DMS79 (cell line): ENCODE measurements at regions not wholly inside any gene's neighbourhood (a gene's known extent, or its start where the extent isn't known, plus 50 kb on each side); places are given as distances from the start of the nearest gene placed in this dataset.

ENCODE experiments used
- DNase-seq: peaks from one replicate; lab custom pipeline; 2025; lab: John Stamatoyannopoulos, UW

DNA sequence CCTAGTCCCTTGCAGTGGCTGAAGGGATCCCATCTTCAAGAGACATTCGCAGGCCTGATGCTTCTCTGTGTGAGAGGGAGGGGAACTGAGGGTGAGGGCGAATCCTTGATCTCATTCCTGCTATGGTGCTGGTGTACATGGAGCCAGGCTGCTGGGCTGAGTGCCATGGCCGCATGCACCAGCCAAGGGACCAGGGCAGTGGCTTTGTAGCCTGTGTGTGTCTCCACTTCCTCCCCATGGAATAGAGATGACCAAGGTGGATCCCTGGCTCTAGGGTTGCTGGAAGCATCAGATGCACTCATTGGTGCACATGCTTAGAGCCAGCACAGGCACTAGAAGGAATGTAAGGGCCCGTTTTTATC, 195.0 kb downstream of the FOXL1 start:
- no peak for DNase-seq

DNA sequence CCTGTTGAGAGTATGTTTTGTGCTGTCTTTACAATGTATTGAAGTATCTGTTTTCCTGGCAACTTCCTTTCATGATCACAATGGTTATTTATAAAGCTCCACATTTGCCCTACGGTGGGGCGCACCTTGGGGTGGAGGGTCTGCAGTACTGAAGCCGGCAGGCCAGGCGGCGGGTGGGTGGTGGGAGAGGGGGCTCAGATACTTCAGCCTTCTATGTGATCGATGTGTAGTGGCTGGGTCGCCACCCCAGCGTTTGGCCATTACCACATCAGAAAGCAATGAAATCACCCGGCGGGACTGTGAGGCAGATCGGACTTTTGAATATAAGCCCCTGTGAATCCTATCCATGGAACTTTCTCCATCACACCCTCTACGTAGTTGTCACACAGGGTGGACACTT, 196.6 kb downstream of the FOXL1 start:
- DNase-seq = no peak

DNA sequence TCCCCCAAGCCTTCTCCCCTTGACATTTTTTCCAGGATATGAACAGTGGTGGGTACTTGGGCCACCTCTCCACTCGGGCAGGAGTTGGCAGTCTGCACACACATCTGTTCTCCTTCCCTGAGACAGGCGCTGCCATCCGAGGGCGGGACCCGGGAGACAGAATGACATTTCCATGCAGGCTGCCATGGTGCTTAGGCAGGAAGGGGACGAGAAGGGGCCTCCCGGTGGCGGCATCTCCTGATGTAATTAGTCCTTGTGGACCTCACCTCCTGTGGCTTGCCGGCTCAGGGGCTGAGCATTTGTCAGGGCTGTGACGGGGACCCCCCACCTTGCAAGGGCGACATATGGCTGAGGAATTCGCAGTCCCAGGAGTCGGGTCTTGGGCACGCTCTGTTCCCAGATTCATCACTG, 197.2 kb downstream of the FOXL1 start:
- no peak for DNase-seq

DNA sequence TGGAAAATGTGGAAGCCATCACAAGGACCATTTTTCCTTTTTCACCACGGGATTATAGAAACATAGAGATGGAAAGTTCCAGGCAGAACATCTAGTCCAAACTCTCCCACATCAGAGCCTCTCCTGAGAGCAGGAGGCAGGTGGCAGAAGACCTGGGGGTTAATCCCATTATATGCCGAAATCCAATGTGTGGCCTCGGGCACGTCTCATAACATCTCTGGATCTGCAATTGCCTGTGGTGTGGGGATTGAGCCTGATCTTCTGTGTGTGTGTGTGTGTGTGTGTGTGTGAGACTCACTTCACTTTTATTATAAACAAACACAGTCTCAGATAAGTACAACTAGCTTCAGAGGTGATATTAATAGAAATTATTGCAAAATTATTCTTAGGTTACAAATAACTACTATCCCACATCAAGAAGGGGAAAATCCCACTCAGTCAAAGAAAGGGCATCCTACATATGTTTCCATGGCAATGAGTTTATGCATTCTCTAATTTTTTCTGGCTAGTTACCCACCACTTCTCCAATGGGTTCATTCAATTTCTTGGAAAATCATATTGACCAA, 199.1 kb downstream of the FOXL1 start:
- DNase-seq = no peak

DNA sequence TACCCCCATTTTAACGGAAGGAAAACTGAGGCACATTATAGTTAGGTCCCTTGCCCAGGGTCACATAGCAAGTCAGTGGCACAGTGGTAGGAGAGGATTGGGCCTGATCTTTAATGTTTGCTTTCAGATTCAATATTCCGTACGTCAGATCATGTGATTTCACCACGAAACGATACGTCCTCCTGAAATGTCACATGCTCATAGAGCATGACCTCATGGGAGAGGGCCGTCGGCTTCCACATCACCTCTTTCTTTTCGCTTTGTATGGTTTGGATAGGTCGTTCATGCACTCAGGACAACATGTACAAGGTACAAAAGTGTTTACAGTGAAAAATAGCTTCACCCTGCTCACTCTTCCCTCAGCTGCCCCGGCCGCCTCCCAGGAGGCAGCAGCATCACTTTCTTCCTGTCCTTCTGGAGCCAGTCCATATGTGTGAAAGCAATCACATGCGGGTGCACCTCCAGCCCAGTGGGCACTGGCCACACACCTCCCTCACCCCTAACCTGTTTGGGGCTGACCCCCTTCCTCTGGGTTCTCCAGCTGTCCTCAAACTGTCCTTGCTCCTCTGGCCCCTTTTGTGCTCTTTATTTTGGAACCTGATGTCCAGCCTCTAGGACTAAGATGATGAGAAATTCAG, 199.9 kb downstream of the FOXL1 start:
- no peak for DNase-seq

DNA sequence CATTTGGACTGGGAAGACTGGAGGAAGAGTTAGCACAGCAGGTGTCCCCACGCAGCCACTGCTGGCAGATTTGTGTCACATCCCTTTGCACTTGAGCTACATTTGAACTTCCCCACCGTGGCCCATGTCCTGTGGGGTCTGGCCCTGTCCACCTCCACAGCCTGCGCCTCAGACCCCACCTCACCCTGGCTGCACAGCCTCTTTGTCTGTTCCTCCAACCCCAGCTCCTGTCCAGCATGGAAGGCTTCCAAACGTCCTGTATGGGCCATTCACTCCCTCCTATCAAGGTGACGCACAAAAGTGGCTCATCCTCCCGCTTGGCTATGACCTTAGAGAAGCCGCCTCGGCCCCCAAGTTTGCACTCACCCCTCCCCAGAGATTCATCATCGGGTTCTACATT, 200.6 kb downstream of the FOXL1 start:
- no peak for DNase-seq

DNA sequence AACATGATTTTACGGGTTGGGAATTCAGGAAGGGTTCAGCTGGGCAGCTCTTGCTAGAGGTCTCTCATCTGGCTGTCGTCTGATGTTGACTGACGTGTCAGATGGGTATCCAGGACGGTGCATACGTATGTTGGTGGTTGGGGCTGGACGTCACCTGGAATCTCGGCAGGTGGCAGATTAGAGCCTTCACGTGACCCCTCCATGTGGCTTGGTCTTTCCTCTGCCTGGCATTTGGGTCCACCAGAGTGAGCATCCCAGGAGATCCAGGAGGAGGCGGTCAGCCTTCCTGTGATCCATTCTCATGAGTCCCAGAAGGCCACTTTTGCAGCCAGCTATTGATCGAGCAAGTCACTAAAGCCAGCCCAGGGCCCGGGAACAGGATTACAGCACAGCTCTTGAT, 202.7 kb downstream of the FOXL1 start:
- DNase-seq = no peak

DNA sequence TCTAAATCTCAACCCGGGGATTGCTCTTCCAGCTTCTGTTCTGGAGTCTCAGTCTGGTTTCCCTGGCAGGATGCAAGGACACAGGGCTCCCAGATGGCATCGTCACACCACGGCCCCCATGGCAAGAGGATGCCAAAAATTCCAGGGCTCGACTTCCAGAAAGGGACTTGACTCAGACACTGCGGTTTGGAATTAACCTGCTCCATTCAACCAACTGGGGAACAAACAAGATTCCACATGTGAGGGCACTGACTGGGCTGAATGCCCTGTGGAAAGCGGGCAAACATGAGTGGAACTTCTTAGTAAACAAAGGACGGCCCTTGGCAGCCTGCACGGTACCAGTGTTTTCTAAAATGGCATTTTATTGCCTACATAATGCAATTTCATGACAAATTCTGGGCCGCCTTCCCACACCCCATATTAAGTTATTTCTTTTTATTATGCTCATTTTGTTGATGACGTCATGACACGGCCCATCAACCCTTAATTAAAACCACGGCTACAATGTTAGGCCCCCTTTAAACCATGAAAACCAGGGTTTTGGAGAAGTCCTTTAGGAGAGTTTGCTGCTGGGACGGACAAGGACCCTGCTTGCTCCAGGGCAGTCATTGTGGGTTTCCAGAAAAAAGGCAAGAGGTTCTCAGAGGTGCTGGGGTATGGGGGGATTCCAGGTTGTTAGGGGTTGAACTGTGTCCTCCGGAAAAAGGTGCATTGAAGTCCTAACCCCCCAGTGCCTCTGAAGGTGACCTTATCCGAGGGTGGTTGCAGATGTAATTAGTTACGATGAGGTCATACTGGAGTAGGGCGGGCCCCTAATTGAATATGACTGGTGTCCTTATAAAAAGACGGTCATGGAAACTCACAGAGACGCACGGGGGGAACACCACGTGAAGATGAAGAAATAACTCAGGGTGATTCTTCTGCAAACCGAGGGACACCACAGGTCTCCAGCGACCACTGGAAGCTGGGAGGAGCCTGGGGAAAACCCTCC, 205.6 kb downstream of the FOXL1 start:
- no peak for DNase-seq

DNA sequence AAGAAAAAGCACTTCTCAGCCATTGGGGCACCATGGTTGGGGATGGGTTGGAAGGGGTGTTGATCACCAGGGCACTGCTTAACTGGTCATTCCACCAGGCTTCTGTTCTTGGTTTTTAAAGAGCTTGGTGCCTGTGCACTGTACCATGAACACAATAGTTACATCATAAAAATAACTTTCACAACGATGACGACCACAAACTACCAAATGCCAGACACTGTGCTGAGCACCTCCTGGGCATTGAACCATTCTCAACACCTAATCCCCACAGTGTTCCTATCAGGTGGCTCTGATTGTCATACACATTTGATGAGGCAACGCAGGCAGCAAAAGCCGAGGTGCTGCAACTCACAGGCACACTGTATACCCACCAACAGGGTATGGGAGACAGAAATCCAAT, 208.0 kb downstream of the FOXL1 start:
- no peak for DNase-seq

DNA sequence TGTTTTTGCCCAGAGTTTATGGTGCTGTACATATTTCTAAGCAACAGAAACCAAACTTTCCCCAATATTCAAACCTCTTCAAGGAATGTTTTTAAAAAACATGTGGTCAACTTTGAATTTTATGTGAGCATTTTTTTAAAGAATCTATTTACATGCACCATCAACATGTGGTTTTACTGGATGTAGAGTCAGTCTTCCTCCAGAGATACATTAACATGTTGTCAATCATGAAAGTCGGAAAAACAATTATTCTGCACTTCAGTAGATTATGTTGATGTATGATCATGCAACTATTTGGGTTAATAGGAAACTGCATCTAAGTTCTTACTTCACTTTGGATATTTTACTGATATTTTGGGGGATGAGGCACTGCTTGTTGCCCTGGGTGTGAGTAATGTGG, 208.6 kb downstream of the FOXL1 start:
- DNase-seq = no peak

DNA sequence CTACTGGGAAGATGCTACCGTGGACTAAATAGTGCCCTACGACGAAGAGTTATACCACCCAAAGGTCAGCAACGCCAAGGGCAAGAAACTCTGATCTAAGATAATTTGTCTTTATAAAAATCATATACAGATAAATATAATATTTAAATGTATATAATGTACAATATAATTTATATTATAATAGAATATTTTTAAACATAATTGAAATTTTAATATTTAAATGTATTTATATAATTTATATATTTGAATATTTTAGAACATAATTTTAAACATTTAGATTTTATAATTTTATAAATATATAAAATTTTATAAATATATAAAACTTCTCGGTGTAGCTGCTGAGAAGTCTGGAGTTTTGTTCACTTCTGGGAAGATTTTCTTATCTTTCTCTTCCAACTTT, 209.2 kb downstream of the FOXL1 start:
- no peak for DNase-seq

DNA sequence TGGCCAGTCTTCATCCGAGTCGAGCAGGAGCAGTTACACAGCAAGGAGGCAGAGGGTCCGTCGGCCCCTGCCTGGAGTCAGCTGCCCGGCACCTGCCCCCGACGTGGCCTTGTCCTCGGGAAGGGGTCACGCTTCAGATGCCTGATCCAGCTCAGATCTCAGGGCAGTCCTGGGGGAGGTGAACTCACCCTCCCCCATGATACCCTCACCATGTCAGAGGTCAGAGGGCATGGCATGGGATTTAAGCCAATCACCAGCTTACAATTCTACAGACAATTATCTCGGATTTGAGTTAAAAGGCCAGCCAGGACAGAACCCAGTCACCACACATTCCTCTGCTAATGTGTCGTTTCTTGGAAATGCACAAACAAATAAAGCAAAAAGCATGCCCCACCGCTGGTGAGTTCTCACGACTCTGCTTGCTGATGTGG, 211.3 kb downstream of the FOXL1 start:
- no peak for DNase-seq

DNA sequence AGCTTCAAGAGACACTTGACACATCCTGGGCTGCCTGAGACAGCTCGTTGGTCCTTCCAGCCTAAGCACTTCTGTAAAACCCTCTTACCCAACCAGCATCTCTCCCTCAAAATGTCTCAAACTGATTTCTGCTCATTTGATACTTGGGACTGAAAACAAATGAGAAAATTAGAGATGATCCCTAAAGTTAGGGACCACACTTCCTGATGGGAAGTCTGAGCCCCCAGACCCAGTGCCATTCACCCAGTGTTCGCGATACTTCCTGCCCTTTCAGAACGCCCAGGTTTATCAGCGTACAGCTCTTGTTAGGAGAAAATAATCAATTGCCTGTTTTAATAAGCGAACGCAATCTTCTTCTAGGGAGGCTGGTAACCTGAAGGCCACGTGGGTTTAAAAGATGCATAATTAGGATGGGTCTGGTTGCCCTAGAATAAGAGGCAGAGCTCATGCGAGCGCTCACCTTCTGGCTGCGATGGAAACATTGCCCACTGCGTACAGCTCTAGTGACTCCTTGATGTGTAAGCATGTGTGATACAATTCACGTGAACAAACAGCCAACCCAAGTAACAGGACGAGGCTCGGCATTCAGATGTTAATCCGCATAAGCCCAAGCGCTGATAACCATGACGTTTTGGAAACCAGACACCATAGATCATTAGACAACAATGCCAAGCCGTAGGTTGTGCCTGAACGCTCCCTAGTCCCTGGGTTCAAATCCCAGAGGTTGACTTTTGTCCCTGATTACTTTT, 213.1 kb downstream of the FOXL1 start:
- DNase-seq = no peak

DNA sequence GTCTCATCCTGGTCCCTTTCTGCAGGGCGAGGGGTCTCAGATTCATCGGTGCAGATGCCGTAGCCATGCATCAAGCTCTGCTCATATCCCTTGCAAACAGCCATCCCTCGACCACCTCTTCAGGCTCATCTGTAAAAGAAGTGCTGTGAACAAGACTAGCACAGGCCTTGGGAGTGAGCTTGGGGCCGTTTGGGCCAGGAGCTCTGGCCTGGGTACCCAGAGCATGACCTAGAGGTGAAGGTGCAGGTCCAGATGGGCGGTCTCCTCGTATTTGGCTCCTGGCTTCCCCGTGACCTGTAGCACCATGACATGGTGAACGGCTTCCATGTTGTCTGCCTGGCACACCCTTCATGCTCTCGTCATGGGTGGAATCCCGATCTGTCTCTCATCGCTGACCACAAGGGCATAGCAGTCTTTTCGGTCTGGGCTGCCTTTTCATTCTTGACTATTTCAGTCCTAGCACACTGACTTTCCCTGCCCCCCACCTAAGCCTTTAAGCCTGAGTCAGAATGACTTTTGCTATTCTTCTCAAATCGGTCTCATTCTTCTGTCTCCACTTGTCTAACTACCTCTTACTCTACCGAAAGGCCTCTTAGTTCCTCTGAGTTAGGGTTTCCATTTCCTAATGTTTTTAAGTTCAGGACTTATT, 216.0 kb downstream of the FOXL1 start:
- DNase-seq = no peak

DNA sequence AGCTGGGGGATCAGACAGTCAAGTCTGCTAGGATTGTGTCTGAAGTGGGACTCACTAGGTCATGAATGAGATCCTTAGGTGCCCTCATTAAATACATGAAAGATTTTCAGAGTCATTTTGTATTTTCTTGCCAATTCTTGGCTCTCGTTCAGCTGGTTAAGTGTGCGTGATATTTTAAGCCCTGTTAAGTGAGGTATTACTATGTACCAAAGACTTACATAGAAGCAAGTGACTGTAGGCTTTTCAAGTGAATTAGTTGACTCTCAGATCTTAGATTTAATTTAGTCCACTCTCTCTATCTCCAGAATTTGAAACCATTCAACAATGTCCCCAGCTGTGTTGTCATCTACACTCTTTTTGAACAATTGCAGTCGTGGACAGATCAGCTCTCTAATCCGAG, 219.4 kb downstream of the FOXL1 start:
- no peak for DNase-seq

DNA sequence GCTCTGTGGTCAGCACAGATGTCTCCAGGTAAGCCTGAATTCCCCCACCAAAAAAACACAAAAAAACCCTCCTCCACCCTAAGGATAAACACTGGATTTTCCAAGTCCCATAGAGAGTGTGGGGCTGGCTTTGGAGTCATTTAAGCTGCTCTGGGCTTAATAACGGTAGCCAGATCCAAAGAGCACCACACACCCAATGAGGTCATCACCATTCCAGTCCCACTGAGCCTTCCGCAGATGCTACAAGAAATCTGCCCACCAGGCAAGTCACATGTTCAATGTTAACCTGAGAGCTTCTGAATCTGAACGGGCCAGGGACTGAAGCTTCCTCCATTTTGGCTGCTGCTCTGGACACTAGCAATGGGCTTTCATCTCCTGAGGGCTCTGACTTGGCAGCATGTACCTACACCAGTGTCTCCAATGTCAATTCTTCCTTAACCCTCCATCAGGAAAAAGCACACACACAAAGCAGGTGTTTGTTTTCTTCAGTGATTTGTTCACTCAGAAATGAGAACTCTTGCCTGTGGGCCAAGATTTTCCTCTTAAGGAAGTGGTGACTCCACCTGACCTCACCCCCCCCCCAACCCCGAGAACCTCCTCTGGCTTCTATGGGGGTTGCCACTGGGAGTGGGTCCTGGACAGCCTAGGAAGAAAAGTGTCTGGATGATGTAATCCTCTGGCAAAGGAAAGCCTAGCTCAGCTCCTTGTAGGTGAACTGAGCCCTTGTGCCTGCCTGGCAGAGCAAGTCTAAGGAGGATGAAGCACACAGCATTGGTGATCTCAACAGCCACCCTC, 220.1 kb downstream of the FOXL1 start:
- DNase-seq = no peak

DNA sequence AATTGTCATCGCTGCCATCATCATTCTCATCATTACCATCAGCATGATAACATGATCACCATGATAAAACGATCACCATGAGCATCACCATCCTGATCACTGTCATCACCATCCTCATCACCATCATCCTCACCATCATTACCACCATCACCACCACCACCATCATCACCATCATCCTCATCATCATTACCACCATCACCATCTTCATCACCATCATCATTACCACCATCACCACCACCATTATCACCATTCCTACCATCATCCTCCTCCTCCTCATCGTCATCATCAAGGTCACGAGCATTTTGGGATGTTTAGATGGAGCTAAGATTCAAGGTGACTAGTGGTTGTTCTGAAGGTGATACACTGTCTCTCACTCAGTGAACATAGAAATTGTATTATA, 221.0 kb downstream of the FOXL1 start:
- no peak for DNase-seq

DNA sequence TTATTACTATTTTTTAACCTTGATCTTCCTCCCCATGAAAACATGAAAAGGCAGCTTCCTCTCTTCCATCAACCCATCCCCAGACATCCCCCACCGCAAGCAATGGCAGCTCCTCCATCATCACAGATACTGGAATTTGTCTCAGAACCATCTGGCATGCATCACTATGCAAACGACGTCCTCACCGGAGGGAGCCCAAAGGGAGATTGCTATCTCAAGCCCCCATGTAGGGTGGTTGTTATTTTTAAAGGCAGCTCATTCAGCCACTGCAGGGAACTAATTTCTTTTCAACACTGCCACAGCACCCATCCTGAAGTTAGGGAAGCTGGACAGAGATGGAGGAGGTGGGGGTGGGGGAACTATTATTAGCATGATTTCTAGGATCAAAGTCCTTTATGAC, 222.5 kb downstream of the FOXL1 start:
- DNase-seq = no peak

DNA sequence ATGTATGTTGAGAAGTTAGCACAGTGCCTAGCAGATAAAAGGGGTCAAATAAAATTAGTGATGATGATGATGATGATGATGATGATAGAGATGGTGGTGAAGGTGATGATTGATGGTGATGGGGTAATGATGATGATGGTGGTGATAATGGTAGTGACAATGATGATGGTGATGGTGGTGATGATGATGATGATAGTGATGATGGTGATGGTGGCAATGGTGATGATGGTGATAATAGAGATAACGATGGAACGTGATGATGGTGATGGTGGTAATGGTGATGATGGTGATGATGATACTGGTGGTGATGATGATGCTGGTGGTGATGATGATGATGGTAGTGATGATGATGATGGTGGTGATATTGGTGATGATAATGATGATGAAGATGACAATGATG, 223.7 kb downstream of the FOXL1 start:
- no peak for DNase-seq

DNA sequence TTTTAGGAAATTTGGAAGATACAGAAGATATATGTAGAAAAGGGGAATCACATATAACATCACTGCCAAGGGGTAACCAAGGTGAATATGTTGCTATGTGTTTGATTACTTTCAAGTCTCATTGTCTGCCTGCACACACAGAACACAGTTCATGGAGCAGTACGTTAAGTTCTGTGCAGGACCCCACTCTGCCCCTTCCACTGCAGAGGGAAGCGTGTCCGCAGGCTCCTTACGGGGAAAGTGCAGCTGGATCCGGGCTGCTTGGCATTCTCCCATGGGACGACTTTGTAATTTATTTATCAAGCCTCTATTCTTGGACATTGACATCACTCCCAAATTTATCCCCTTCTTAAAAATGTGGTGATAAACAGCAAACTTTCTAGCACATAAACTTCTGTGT, 226.8 kb downstream of the FOXL1 start:
- DNase-seq = no peak

DNA sequence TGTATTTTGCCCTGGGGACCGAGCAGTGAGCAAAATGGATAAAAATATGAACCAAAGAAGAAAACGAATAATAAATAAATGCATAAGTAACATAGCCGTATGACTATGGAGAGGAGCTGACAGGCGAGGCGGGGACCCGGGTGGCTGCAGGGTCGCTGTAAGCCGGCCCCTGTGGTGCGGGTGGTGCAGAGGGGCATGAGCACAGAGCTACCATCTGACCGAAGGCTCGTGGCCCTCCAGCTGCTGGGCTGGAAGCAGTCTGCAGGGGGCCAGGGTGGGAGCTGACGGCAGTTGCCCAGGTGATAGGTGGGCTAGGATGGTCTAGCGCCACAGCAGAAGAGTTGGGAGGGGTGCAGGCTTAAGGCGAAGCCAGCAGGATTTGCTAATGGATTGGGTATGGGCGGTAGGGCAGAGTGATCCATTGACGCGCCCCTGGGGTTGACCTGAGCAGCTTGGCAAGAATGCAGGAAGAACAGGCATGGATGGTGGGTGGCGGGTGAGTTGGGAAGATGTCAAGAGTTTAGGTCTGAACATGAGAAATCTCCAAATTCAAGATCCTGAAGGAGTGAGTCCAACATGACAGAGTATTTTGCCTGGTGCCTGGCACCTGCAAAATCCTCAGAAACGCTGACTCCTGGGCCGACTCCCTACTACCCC, 228.0 kb downstream of the FOXL1 start:
- DNase-seq = no peak
